BLaER1 treated with 17β-estradiol and CSF1 and Interleukin-3, amounts not matched to agents 10 nM and 100 nM (cell line): ENCODE measurements at regions not wholly inside any gene's neighbourhood (a gene's known extent, or its start where the extent isn't known, plus 50 kb on each side); places are given as distances from the start of the nearest gene placed in this dataset.
"Not testable (repeated sequence)": the region's sequence is repeated elsewhere in the genome, so short reads cannot be mapped to it uniquely, and the experiment has no call there.

Source experiments
- H3K27ac ChIP-seq, 11 experiments: shearing (Covaris generic); formaldehyde crosslinking; 2 replicates each; pipeline ENCODE4 v1.8.1; 2022
- H3K27me3 ChIP-seq, 11 experiments: shearing (Covaris generic); formaldehyde crosslinking; 2 replicates each; pipeline ENCODE4 v1.8.1; 2022
- H3K36me3 ChIP-seq, 11 experiments: shearing (Covaris generic); formaldehyde crosslinking; 2 replicates each; pipeline ENCODE4 v1.8.1; 2022
- H3K4me1 ChIP-seq, 10 experiments: shearing (Covaris generic); formaldehyde crosslinking; 2 replicates each; pipeline ENCODE4 v1.8.1; 2022
- H3K4me2 ChIP-seq, 11 experiments: shearing (Covaris generic); formaldehyde crosslinking; 2 replicates each; pipeline ENCODE4 v1.8.1; 2022
- H3K4me3 ChIP-seq, 10 experiments: shearing (Covaris generic); formaldehyde crosslinking; 2 replicates each; pipeline ENCODE4 v1.8.1; 2022
- H3K9ac ChIP-seq, 11 experiments: shearing (Covaris generic); formaldehyde crosslinking; 2 replicates each; pipeline ENCODE4 v1.8.1; 2022
- H3K9me3 ChIP-seq, 11 experiments: shearing (Covaris generic); formaldehyde crosslinking; replicated peaks in 1 of 11; 2 replicates each; pipeline ENCODE4 v1.8.1; 2022
- H4K20me1 ChIP-seq, 11 experiments: shearing (Covaris generic); formaldehyde crosslinking; 2 replicates each; pipeline ENCODE4 v1.8.1; 2022
- Cebpa-rat ChIP-seq, 11 experiments: shearing (Covaris generic); IDR thresholded peaks; 2 replicates each; pipeline ENCODE4 v1.8.1; 2022

DNA sequence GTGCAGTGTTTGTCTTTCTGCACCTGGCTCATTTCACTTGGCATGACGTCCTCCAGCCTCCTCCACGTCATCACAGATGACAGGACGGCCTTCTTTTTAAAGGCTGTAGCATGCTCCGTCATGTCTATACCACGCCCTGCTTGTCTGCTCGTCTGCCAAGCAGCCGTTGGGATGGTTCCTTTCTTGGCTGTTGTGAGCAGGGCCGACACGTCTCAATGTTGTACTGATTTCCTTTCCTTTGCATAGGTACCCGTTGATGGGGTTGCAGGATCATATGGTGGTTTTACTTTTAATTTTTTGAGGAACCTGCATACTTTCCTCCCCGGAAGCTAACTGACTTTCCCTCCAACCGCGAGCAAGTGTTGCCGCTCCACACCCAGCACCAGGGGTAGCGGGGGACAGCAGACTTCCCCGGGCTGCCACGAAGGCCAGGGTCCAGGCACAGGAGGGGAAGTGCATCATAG lies 212.2 kb upstream of the ZNF469 start:
- no peaks in the 10 kb centered on the region for H4K20me1 ChIP-seq
- H3K4me2 ChIP-seq: peak overlapping the region; percentile 50 to 80 (median 67)
- no peak for TF ChIP-seq Cebpa-rat (IDR thresholded peaks at IDR 0.05)
- H3K9ac ChIP-seq: no peak overlapping the region
- no peaks in the 10 kb centered on the region for H3K36me3 ChIP-seq
- no peak overlapping the region for H3K4me3 ChIP-seq
- H3K27ac ChIP-seq: no peak overlapping the region
- peaks cover 8 to 58% (median 50%) of the 10 kb centered on the region in 10 experiments; a peak in 19 of 20 replicates for H3K4me1 ChIP-seq
- 0 out of 22 replicates have a peak, but pooled peaks cover 0 to 5% (median 0%) of the 10 kb centered on the region in 11 experiments for H3K9me3 ChIP-seq
- no peaks in the 10 kb centered on the region for H3K27me3 ChIP-seq

DNA sequence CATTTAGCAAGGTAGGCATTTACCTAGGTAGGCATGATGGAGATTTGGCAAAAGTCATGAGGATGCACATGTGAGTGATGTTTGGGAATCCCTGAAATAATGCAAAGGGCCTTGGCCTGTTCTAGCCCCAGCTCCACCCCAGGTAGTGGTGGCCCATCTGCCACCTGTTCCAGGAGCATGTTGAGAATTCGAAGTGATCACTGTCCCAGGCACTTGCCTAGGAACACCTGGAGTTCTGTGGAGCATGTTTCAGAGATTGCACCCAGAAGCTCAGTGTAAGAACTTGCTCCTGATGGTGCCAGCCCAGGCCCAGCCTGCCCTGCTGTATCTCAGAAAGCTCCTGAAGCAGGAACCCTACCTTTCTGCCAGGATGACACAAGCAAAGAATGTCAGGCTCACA lies 211.6 kb upstream of the ZNF469 start:
- peaks cover 8 to 54% (median 48%) of the 10 kb centered on the region in 10 experiments; a peak in 19 of 20 replicates for H3K4me1 ChIP-seq
- not testable (repeated sequence) for H3K9me3 ChIP-seq, H3K4me3 ChIP-seq, H3K36me3 ChIP-seq, H3K27me3 ChIP-seq, H3K27ac ChIP-seq, H3K9ac ChIP-seq, H4K20me1 ChIP-seq
- H3K4me2 ChIP-seq: peak overlapping the region; percentile 50 to 80 (median 67); a peak in 21 of 22 replicates

DNA sequence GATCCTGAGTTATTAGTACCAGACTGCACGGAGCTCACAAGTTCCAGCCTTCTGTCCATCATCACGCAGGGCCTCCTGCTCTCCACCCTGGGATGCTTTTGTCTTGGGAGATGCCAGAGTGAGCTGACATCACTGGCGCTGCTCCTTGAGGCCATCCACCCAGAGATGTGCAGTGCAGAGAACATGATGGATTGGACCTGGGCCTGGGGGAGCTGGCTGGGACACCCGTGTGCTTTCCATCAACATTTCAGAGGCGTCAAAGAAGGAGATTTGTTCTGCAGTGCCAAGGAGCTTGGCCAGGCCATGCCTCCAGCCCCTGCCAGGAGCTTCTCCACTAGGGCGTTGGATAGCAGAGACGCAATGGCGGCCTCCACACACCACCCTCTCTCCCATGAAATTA lies 206.6 kb upstream of the ZNF469 start:
- not testable (repeated sequence) for H3K27ac ChIP-seq, H3K9me3 ChIP-seq, H3K27me3 ChIP-seq, H3K9ac ChIP-seq, H3K36me3 ChIP-seq, H3K4me3 ChIP-seq, H4K20me1 ChIP-seq, H3K4me2 ChIP-seq
- peaks cover under 1 to 11% (median 10%) of the 10 kb centered on the region in 10 experiments; a peak in 18 of 20 replicates for H3K4me1 ChIP-seq

DNA sequence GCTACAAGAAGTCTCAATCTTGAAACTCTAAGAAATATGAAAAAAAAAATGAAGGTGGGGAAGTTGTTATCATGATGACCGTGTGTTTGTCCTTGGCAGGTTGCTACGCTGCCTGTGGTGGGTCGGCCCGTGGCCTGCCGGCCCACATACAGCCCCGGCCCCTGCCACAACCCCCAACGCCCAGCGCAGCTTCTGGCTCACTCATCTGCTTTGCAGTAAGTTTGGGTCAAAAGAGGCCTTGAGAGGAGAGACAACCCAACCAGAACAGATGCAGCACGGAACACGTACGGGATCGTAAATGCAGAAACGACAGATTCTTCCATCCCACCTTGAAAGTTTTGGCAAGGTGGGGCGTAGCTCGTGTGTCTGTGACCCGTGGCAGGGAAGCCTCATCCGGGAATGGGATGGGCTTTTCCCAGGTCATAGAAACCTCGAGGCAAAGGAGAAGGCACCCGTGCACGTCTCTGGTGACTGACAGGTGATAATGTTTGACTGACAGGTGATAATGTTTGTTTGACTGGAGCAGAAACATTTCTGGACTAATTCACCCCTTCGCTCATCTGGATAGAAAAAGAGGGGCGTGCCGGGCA lies 206.1 kb upstream of the ZNF469 start:
- not testable (repeated sequence) for H3K36me3 ChIP-seq, H3K4me3 ChIP-seq, H3K27ac ChIP-seq, H3K9ac ChIP-seq, H3K9me3 ChIP-seq, H3K4me1 ChIP-seq, H3K27me3 ChIP-seq, H4K20me1 ChIP-seq, H3K4me2 ChIP-seq

DNA sequence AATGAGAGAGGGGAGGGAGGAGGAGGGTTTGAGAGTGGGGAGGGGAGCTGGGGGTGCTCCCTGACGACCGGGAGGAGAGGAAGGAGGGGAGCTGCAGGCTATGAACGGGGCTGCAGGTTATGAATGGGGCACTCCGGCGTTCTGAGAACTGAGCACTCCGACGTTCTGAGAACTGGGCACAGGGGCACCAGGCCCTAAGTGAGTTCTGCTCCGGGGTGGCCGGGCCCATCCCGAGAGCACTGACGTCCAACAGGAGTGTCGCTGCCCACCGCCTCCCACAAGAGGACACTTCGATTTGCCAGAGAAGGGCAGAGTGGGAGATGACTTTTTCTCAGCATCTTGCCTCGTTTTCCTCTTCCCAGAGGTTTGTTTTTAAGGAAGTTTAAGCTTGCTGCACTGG lies 204.5 kb upstream of the ZNF469 start:
- not testable (repeated sequence) for H3K9me3 ChIP-seq, H3K4me1 ChIP-seq, H3K9ac ChIP-seq, H3K27ac ChIP-seq, H3K36me3 ChIP-seq, H3K4me2 ChIP-seq, H3K4me3 ChIP-seq, H4K20me1 ChIP-seq, H3K27me3 ChIP-seq

DNA sequence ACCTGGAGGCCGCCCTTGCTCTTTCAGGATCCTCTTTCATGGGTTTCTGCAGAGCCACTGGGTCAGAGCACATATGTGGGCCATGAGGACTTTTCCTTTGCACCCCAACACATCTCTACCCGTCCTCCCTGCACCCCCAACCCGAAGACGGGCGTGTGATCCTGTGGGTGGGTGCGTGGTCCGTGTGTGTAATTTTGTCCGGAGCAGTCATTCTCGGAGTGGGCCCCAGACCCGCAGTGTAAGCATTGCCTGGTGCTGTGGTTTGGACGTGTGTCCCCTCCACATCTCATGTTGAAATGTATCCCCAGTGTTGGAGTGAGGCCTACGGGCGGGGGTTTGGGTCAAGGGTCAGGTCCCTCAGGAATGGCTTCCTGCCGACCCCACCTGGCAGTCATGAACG lies 203.9 kb upstream of the ZNF469 start:
- H3K27ac ChIP-seq, H3K36me3 ChIP-seq, H3K4me2 ChIP-seq, H3K27me3 ChIP-seq, H4K20me1 ChIP-seq, H3K9me3 ChIP-seq, H3K4me1 ChIP-seq, H3K4me3 ChIP-seq, H3K9ac ChIP-seq: not testable (repeated sequence)

DNA sequence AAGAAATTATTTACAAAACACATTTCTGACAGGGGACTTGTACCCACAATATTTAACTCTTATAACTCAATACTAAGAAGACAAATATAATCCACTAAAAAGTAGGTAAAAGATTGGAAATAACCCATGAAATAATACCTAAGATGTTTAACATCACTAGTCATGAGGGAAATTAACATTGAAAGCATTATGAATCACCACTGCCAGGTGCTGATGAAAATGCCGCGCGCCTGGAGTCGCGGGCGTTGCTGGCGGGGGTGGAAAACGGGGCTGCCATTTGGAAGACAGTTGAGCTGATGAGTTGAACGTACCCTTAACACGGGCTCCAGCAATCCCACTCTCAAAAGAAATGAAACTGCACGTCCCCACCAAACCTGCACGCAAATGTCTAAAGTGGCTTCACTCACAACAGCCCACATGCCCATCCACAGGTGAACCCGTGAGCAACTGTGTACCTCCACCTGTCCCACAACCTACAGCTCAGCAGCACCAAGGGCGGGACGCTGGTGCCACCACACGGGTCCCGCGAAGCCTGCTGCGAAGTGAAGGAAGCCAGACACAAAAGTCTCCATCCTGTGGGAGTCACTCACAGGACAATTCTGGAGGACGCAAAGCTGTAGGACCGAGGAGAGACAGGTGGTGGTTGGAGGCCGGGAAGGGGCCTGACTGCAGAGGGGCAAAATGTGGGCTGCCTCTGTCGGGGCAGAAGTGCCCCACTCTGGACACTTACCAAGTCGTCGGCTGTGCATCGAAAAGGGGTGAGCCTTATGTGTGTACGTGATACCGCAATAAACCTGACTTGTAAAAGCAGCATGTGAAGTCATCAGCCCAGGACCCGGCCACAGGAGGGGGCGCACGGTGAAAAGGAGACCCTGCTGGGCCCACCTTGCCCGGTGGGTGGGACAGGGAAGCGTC lies 199.5 kb upstream of the ZNF469 start:
- H3K4me1 ChIP-seq, H3K36me3 ChIP-seq, H3K9ac ChIP-seq, H3K4me3 ChIP-seq, H3K27ac ChIP-seq, H4K20me1 ChIP-seq, H3K9me3 ChIP-seq, H3K4me2 ChIP-seq, H3K27me3 ChIP-seq: not testable (repeated sequence)

DNA sequence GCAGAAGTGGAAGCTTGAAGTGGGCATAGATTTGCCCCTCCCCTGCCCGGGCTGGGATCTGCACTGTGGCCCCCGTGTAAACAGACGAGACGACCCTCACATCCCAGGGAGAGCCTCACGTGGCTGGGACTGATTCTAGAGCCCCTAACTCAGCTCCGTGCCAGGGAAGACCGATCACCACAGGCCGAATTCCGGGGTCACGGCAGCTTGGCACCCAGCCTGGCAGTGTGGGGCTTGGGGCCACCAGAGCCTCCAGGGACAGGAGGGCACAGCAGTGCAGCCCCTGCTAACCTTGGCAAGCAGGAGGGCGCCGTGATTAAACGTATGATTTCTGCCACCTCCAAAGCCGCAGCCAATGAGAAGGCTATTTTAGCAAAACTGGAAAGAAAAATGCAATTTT lies 198.7 kb upstream of the ZNF469 start:
- H3K4me1 ChIP-seq, H3K4me2 ChIP-seq, H3K27ac ChIP-seq, H3K4me3 ChIP-seq, H4K20me1 ChIP-seq, H3K9me3 ChIP-seq, H3K27me3 ChIP-seq, H3K36me3 ChIP-seq, H3K9ac ChIP-seq: not testable (repeated sequence)

DNA sequence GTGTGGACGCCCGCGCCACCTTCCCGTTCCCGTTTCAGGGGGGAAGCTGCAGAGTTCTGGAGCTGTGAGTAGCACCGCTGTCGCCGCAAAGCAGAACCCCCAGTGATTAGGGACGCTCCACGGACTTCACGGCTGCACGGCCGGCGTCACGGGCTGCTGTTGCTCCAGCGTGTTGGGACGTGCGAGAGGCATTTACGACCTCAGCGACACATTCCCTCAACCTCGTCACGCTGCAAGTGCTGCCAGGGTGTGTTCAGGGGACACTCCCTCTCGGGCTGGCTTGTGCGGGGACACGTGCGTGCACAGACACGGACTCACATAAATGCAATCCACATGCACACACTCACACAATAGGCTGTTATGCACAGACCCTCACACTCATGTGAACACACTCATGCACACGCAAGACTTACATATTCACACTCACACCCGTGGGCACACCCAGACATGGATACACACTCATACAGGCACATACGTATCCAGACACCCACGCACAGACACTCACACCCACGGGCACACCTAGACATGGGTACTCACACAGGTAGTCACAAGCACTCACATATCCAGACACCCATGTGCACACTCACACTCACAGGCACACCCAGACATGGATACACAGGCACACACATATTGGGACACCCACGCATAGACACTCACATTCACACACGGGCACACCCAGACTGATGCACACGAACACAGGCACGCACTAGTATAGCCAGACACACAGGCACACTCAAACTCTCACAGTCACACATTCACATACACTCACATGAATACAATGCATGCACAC lies 198.0 kb upstream of the ZNF469 start:
- not testable (repeated sequence) for H3K9ac ChIP-seq, H3K4me2 ChIP-seq, H3K4me3 ChIP-seq

DNA sequence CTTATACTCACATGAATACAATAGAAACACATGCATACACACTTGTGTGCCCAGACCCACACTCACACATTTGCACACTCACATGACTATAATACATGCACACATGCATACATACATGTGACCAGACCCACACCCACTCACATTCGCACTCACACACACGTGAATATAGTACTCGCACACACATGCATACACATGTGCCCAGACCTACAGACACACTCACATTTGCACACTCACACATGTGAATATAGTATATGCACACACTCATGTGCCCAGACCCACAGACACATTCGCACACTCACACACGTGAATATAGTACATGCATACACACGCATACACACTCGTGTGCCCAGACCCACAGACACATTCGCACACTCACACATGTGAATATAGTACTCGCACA lies 197.4 kb upstream of the ZNF469 start:
- H3K36me3 ChIP-seq, H3K4me3 ChIP-seq, H4K20me1 ChIP-seq, H3K4me2 ChIP-seq, H3K4me1 ChIP-seq, H3K27ac ChIP-seq, H3K27me3 ChIP-seq, H3K9ac ChIP-seq: not testable (repeated sequence)
- peaks cover 0 to 12% (median 5%) of the 10 kb centered on the region in 11 experiments; a peak in 9 of 22 replicates for H3K9me3 ChIP-seq

More for the DNA sequence above, 198.0 kb upstream of the ZNF469 start:
- H3K27me3 ChIP-seq, H3K27ac ChIP-seq, H3K4me1 ChIP-seq, H3K36me3 ChIP-seq, H4K20me1 ChIP-seq: not testable (repeated sequence)
- H3K9me3 ChIP-seq: peaks cover 0 to 12% (median 5%) of the 10 kb centered on the region in 11 experiments; a peak in 9 of 22 replicates

DNA sequence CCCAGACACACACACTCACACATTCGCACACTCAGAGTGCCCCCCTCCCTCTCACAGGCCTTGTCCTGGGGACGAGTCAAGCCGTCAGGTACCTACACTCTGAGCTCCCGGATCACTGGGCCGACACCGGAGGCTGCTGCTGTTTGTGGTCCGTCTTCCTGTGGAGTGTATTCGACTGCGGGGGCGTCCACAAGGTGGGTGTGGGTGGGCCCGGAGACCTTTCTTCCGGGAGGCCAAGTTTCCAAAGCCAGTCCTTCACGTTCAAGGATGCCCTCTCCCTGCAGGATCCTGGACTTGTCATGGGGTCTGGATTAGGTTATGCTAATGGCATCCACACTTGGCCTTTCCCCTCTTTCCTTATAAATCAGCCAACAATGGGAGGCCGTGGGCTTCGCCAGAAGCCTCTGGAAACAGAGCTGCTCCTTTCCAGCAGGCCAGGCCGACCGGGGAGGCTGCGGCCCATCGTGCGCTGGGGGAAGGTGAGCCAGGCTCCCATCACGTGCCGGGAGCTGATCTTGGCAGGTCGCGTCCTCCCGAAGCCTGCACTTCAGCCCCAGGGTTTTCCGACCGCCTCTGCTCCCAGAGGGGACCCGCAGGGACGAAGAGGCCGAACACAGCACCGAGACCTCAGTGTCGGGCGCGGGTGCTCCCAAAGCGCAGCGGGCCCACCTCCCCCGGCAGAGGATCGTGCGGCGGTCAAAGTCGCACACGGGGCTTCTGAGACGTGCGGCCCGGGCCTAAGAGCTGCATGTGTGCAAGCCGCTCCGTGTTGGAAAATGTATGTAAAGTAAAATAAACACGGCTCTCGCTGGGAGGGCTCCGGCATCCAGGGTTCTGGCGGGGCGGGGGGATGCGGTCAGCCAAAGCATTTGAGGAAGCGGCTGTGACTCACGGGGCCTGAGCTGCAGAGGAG lies 196.5 kb upstream of the ZNF469 start:
- not testable (repeated sequence) for H3K9ac ChIP-seq, H3K36me3 ChIP-seq, H3K4me1 ChIP-seq, H3K4me3 ChIP-seq, H3K4me2 ChIP-seq, H3K27ac ChIP-seq, H3K27me3 ChIP-seq, H4K20me1 ChIP-seq
- H3K9me3 ChIP-seq: peaks cover 0 to 12% (median 5%) of the 10 kb centered on the region in 11 experiments; a peak in 9 of 22 replicates

DNA sequence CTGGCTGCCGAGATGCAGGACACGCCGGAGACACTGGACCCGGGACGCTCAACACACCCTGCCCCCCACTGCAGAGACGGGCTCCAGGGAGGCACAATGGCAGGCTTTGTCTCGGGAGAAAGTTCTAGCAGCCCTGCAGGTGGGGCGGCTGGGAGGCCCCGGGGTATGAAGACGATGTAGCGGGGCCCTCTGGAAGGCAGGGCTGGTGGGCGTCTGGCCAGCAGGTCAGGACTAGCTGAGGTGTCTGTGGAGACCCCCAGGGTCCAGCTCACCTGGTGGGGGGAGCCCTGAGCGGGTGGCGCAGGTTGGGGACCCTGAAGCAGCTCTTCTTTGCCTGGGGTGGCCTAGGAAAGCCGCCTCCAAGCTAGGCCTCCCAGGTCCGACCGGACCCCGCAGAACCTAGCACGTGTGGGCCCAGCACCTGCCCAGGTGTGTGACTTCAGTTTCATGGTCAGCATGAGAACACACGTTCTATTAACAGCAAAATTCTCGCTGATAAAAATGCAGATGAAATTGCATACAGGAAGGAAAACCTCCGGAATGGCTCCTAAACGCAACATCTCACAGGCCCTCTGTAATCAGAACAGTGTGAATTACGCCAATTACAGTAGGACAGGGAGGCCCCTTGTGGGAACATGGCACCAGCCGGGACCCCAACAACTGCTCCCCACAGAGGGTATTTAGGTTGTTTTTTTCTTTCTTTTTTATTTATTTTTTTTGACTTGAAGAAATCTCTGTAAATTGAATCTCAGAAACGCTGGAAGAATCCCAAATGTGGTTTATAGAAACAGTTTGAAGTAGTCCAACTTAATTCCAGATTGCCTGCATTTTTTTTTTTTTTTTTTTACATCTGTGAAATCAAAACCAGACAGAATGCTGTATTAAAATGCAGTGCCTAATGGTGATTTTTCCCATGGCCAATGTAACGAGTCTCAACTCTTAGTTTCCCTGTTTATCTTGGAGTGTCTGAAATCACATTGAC lies 195.6 kb upstream of the ZNF469 start:
- H3K4me1 ChIP-seq, H3K9ac ChIP-seq, H3K36me3 ChIP-seq, H3K27ac ChIP-seq, H3K27me3 ChIP-seq, H3K4me3 ChIP-seq, H4K20me1 ChIP-seq, H3K4me2 ChIP-seq: not testable (repeated sequence)
- H3K9me3 ChIP-seq: peaks cover 0 to 12% (median 5%) of the 10 kb centered on the region in 11 experiments; a peak in 9 of 22 replicates
